Adrenal gland (tissue), 9 donors: ENCODE measurements at regions not wholly inside any gene's neighbourhood (a gene's known extent, or its start where the extent isn't known, plus 50 kb on each side); places are given as distances from the start of the nearest gene placed in this dataset.
A peak's percentile ranks its signal among the peaks of the same experiment; 100 is the strongest.

Experiments
- DNase-seq, 7 donors: peaks; one replicate each; pipeline ENCODE4 v3.0.0-alpha.2; 2019 to 2020
- H3K27ac ChIP-seq, 5 donors: fragments of 200-600 bp; sonication (generic) in 4 of 5; 1 replicate in 3 of 5; 2 replicates in 2 of 5; pipeline versions ENCODE4 v1.5.1 to v1.8.0; 2016 to 2020; ENCODE audit warnings: mild to moderate bottlenecking in 1 of 5
- H3K27me3 ChIP-seq: fragments of 200-600 bp; 2 replicates; pipeline ENCODE4 v1.8.0; 2021
- H3K36me3 ChIP-seq, 2 donors: fragments of 200-600 bp; replicated peaks in 1 of 2; 1 replicate in 1 of 2; 2 replicates in 1 of 2; pipeline versions ENCODE4 v1.5.1 to v1.8.0; 2018 to 2022
- H3K4me1 ChIP-seq, 2 donors: fragments of 200-600 bp; replicated peaks in 1 of 2; 1 replicate in 1 of 2; 2 replicates in 1 of 2; pipeline versions ENCODE4 v1.5.1 to v1.8.0; 2018 to 2021
- H3K4me3 ChIP-seq, 4 donors: fragments of 200-600 bp; sonication (generic) in 3 of 4; one replicate each; pipeline ENCODE4 v1.5.1; 2016 to 2018
- H3K9me3 ChIP-seq, 3 donors: fragments of 200-600 bp; sonication (generic) in 1 of 3; replicated peaks in 1 of 3; 1 replicate in 2 of 3; 2 replicates in 1 of 3; pipeline versions ENCODE4 v1.5.1 to v1.8.0; 2016 to 2021
- POLR2A ChIP-seq, 2 donors: fragments of 450-650 bp; IDR thresholded peaks; one replicate each; pipeline ENCODE4 v1.6.1; 2017; ENCODE audit warnings: antibody characterized with exemption in 2 of 2, mild to moderate bottlenecking in 2 of 2, moderate library complexity in 1 of 2
- WGBS, 4 donors: extraction: QIAGEN DNeasy Blood & Tissue Kit in 2 of 4; methylation state at CpG; one replicate each; pipeline versions ENCODE4 v1.1.5 to v1.1.7; 2013 to 2017; 5-methylcytosine and 5-hydroxymethylcytosine counted together
- intact Hi-C, 2 donors: fragments of 100-400 bp; cut with DNase I; formaldehyde crosslinking; loops; one replicate each; pipeline versions ENCODE4 v1.14.1 to v1.15.0; 2022 to 2023
- TF ChIP-seq, protein P1 (sequence below), 6 experiments: fragments of 450-650 bp in 4 of 6; fragments of 200-600 bp in 2 of 6; sonication (generic) in 1 of 6; IDR thresholded peaks; 1 replicate in 5 of 6; 2 replicates in 1 of 6; pipeline versions ENCODE4 v1.5.1 to v1.8.0; 2016 to 2021; ENCODE audit warnings: antibody characterized with exemption in 6 of 6, mild to moderate bottlenecking in 2 of 6, moderate library complexity in 1 of 6
- donor health status: healthy with polysubstance abuse.
- donor health status: Bipolar disorder and iron deficiency.
- donor health status: DM: yes; HTN: yes; CAD: no.
- donor health status: DM: no; HTN: no; CAD: no.
- donor health status: DM: no; HTN: no; CAD: no.

DNA sequence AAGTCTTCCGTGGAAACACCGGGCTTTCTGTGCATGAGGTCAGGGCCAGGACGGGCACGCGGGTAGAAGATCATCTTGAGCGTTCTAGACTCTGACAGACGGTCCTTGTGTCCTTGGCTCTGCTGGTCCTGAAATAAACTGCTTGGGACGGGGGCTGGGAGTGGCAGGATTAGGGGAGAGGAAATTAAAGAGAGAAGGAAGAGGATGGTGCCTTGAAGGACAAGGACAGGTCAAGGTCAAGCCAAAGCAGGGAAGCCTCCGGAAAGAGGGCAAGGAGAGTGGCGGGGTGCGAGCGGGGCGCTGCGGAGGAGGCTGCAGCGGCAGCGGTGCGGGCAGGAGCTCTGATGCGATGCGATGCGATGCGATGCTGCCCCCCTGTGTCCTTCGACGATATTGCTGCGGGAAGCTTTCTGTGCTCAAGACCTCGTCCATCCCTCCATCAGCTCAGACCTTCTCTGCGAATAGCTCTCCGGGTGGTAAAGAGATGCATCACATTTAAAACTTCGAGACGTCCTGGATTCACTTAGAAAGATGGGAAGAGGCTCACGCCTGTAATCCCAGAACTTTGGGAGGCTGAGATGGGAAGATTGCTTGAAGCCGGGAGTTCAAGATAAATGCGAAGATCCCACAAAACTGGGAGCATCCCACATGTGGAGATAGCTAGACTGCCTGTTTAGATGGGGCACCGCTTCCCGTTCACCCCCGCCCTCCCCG lies 110.1 kb upstream of the TMEM132D start:
- TF ChIP-seq, protein P1, sequence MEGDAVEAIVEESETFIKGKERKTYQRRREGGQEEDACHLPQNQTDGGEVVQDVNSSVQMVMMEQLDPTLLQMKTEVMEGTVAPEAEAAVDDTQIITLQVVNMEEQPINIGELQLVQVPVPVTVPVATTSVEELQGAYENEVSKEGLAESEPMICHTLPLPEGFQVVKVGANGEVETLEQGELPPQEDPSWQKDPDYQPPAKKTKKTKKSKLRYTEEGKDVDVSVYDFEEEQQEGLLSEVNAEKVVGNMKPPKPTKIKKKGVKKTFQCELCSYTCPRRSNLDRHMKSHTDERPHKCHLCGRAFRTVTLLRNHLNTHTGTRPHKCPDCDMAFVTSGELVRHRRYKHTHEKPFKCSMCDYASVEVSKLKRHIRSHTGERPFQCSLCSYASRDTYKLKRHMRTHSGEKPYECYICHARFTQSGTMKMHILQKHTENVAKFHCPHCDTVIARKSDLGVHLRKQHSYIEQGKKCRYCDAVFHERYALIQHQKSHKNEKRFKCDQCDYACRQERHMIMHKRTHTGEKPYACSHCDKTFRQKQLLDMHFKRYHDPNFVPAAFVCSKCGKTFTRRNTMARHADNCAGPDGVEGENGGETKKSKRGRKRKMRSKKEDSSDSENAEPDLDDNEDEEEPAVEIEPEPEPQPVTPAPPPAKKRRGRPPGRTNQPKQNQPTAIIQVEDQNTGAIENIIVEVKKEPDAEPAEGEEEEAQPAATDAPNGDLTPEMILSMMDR (IDR thresholded peaks at IDR 0.05) = peak; percentile 31 to 60 (median 48)
- no peak for TF ChIP-seq POLR2A (IDR thresholded peaks at IDR 0.05)
- no peak overlapping the region for H3K27ac ChIP-seq
- peak in 6 of 7 donors; percentile 35 to 57 (median 46) for DNase-seq
- intact Hi-C loops = no loop called here
- H3K9me3 ChIP-seq = no peaks in the 10 kb centered on the region
- peaks cover 17% of the 10 kb centered on the region for H3K27me3 ChIP-seq
- H3K4me1 ChIP-seq = no peaks in the 10 kb centered on the region
- WGBS, 4 donors = 7 to 8% (median 8%) methylated on average over 31 to 36 of the region's 36 CpGs
- no peak overlapping the region for H3K4me3 ChIP-seq
- H3K36me3 ChIP-seq = no peaks in the 10 kb centered on the region

DNA sequence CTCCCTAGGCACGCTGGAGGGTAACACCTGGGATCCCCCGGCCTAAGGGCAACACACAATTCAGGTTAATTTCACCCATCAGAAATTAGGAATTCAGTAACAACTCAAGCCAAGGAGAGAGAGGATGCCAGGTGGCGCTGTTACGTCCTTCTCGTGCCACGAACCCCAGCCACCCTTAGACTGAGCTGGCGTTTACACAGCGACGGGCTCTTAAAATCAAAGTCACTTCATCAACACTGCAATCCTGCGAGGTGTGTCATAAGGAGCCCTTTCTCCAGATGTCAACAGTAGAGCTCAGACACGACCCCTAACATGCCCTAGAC lies 110.6 kb upstream of the TMEM132D start:
- Histone ChIP-seq H3K4me3 (no peak overlapping the region), H3K27ac (no peak overlapping the region), H3K9me3 (no peaks in the 10 kb centered on the region), H3K27me3 (peaks cover 17% of the 10 kb centered on the region), H3K4me1 (no peaks in the 10 kb centered on the region), H3K36me3 (no peaks in the 10 kb centered on the region)
- DNase-seq = no peak
- TF ChIP-seq POLR2A (IDR thresholded peaks at IDR 0.05) = no peak
- TF ChIP-seq, protein P1 (IDR thresholded peaks at IDR 0.05) = no peak
- intact Hi-C loops = no loop called here
- 7 to 9% (median 8%) methylated on average over 8 to 11 of the region's 11 CpGs for WGBS, 4 donors

DNA sequence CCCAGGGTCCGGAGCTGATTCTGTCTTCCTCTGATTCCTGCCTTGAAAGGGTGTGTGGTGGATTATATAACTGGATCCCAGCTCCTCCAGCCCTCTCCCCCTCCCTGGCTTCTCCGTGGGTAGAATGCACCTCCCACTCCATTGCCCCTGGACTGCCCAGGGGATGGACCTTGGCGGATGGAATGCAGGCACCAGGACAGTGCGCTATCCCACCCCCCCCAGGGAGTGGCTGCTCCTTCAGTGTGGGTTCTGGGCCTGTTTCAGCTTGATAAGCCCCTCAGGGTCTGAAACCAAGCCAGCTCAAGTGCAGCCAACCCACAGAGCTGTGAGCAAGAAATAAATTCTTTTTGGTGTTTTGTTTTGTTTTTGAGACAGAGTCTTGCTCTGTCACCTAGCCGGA lies 112.4 kb upstream of the TMEM132D start:
- no peak for DNase-seq
- H3K9me3 ChIP-seq = no peaks in the 10 kb centered on the region
- H3K36me3 ChIP-seq = no peaks in the 10 kb centered on the region
- 64 to 78% (median 77%) methylated on average over 5 of the region's 5 CpGs for WGBS, 4 donors
- H3K27me3 ChIP-seq = peaks cover 17% of the 10 kb centered on the region
- no peak overlapping the region for H3K27ac ChIP-seq
- H3K4me3 ChIP-seq = no peak overlapping the region
- H3K4me1 ChIP-seq = no peaks in the 10 kb centered on the region
- no peak for TF ChIP-seq POLR2A (IDR thresholded peaks at IDR 0.05)
- TF ChIP-seq, protein P1 (IDR thresholded peaks at IDR 0.05) = no peak
- intact Hi-C loops = no loop called here

DNA sequence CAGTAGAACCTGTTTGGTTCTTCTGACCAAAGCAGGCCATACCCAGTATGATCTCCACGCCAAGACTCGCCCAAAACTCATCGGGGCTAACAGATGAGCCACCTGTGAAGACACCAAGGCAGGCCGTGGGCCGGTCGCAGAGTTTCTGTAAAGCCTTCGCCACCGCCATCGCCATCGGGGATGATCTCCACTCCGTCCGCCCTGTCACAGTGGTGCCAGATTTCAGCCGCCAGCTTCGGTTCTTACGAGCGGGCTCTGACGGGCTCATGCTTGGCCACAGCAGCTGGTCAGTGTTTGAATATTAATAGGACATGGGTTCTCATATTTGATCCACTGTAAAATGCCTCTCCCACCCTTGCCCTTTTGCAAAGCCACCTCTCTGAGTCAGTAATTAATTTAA lies 113.2 kb upstream of the TMEM132D start:
- no peaks in the 10 kb centered on the region for H3K36me3 ChIP-seq
- intact Hi-C loops = no loop called here
- TF ChIP-seq, protein P1 (IDR thresholded peaks at IDR 0.05) = no peak
- no peak for TF ChIP-seq POLR2A (IDR thresholded peaks at IDR 0.05)
- peaks cover 17% of the 10 kb centered on the region for H3K27me3 ChIP-seq
- no peak for DNase-seq
- no peak overlapping the region for H3K27ac ChIP-seq
- 84 to 94% (median 89%) methylated on average over 6 to 17 of the region's 17 CpGs for WGBS, 4 donors
- no peaks in the 10 kb centered on the region for H3K9me3 ChIP-seq
- H3K4me3 ChIP-seq = no peak overlapping the region
- H3K4me1 ChIP-seq = no peaks in the 10 kb centered on the region
